Activated naive CD4-positive, alpha-beta T cell treated with anti-CD3 and anti-CD28 coated beads, Interleukin-2, amount 50 U/mL, for 72 hours (primary cell): ENCODE measurements at regions not wholly inside any gene's neighbourhood (a gene's known extent, or its start where the extent isn't known, plus 50 kb on each side); places are given as distances from the start of the nearest gene placed in this dataset.
"Not testable (repeated sequence)": the region's sequence is repeated elsewhere in the genome, so short reads cannot be mapped to it uniquely, and the experiment has no call there.

Experiments used
- ATAC-seq, 2 donors: fragments of 150-1000 bp; cut with Tn5 transposase; 2 replicates each; pipeline ENCODE4 v1.10.0; 2021; ENCODE audit warnings: mild to moderate bottlenecking in 2 of 2, moderate library complexity in 2 of 2
- DNase-seq, 2 donors: peaks; one replicate each; pipeline ENCODE4 v3.0.0; 2021 to 2022; ENCODE audit warnings: low spot score in 2 of 2
- H3K27ac Mint-ChIP-seq, 2 donors: one replicate each; pipeline ENCODE4 v1.8.0; 2022; ENCODE audit warnings: mild to moderate bottlenecking in 2 of 2, mixed read lengths in 2 of 2
- H3K36me3 Mint-ChIP-seq, 2 donors: one replicate each; pipeline ENCODE4 v1.8.0; 2022; ENCODE audit warnings: mixed read lengths in 2 of 2
- H3K9me3 Mint-ChIP-seq, 2 donors: one replicate each; pipeline ENCODE4 v1.8.0; 2022; ENCODE audit warnings: mixed read lengths in 2 of 2

DNA sequence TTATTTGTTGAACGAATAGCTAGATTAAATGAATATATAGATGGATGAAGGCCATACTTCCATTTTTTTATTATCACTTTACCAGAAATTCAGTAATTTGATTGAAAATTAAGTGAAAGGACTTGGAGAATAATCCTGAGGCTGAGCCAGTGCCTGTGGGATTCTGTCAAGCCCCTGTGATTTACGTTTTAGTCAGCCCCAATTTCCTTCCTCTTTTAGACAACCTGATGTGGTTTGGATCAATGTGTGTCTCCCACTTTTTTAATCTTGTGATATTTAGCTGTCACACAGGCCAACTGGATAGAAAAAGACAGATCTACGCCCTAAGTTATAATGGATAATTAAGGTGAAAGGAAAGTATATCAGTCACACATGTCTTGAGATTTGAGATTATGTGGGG is 188.8 kb downstream of the EDN1 start:
- DNase-seq = no peak
- ATAC-seq = no peak
- H3K27ac Mint-ChIP-seq = no peak overlapping the region
- H3K36me3 Mint-ChIP-seq = peaks cover 0 to 18% of the 10 kb centered on the region in 2 donors
- peaks cover 4 to 9% of the 10 kb centered on the region in 2 donors for H3K9me3 Mint-ChIP-seq

DNA sequence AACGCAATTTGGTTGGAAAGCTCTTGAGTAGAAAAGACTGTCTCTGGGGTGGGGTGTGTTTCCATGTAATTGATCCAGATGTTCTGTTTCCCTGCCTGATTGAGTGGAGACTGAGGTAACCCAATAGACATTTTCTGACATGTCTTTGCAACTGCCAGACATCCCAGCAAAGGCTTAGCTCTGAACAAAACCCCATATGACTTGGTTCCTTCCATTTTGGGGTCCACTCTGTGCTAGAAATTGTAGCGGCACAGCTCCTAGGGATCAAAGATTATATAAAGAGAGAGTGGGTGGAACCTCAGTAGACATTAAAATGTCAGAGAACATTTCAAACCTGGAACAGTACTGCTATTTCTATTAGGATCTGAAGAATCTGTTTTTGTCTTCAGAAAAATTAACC is 189.3 kb downstream of the EDN1 start:
- Mint-ChIP-seq H3K9me3 (peaks cover 4 to 9% of the 10 kb centered on the region in 2 donors), H3K36me3 (peaks cover 0 to 18% of the 10 kb centered on the region in 2 donors), H3K27ac (no peak overlapping the region)
- DNase-seq (no peak), ATAC-seq (no peak)

- no peak for DNase-seq
- H3K36me3 Mint-ChIP-seq = peaks cover 0 to 22% of the 10 kb centered on the region in 2 donors
- H3K9me3 Mint-ChIP-seq = peaks cover 4 to 9% of the 10 kb centered on the region in 2 donors
- ATAC-seq = no peak
- H3K27ac Mint-ChIP-seq = no peak overlapping the region
Observed at GRCh38 chr6:12479881-12480280, 189.7 kb downstream of the EDN1 start.

DNA sequence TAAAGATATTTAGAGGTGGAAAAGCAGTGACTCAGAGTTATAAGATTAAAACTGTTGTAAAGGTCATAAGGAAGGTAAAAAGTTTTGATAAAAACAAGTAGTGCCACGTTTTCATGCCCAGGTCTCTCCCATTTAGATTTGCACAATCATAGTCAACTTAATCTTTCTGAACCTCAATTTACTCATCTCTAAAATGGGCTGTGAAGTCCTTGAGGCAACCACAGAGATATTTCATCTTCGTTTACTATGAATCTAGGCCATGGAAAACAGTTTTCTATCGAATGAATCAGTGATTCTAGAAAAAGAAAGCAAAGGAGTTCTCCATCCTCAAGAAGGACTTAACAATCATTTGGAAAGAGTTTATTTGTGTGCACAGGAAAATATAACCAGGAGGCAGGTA is 190.2 kb downstream of the EDN1 start:
- peak in 1 of 2 donors; percentile 79 for ATAC-seq
- peaks cover 0 to 27% of the 10 kb centered on the region in 2 donors for H3K36me3 Mint-ChIP-seq

DNA sequence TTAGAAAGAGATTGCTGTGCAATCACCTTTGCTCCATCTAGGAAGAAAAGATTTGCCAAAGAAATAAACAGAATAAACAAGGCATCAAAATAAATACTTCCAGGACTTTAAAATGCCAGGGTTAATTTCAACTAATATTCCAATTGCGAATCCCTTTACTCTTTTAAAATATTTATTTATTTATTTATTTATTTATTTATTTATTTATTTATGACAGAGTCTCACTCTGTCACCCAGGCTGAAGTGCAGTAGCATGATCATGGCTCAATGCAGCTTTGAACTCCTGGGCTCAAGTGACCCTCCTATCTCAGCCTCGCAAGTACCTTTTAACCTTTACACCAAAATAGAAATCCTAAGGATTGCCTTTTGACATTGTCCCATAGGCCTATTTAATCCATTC is 191.1 kb downstream of the EDN1 start:
- Mint-ChIP-seq H3K27ac (no peak overlapping the region), H3K36me3 (peaks cover 0 to 27% of the 10 kb centered on the region in 2 donors), H3K9me3 (peaks cover 4 to 9% of the 10 kb centered on the region in 2 donors)
- no peak for DNase-seq
- no peak for ATAC-seq

More for the DNA sequence above, 190.2 kb downstream of the EDN1 start:
- H3K27ac Mint-ChIP-seq = no peak overlapping the region
- DNase-seq = no peak
- peaks cover 4 to 9% of the 10 kb centered on the region in 2 donors for H3K9me3 Mint-ChIP-seq

DNA sequence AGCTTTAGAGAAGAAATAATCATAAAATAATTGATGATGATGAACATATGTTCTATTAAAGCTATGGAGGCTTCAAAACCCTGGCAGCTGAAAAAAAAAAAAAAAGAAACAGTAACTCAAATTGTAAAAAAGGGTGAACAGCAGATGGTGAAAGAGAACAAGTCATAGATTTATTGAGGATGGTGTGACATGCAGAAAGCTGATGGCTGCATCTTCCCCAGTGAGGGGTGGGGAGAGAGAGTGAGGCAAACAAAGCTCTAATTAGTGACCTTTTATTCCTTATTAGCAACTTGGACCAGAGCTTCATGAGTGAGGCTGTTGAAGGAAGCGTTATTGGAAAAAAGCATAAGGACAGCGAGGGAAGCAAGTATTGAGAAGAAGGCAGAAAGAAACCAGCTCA is 191.7 kb downstream of the EDN1 start:
- no peak overlapping the region for H3K27ac Mint-ChIP-seq
- peaks cover 0 to 29% of the 10 kb centered on the region in 2 donors for H3K36me3 Mint-ChIP-seq
- ATAC-seq = no peak
- peaks cover 4 to 9% of the 10 kb centered on the region in 2 donors for H3K9me3 Mint-ChIP-seq
- DNase-seq = no peak

GRCh38 chr6:12482386-12483375 is 192.5 kb downstream of the EDN1 start:
- peaks cover 0 to 36% of the 10 kb centered on the region in 2 donors for H3K36me3 Mint-ChIP-seq
- H3K9me3 Mint-ChIP-seq = peaks cover 4 to 9% of the 10 kb centered on the region in 2 donors
- no peak overlapping the region for H3K27ac Mint-ChIP-seq
- DNase-seq (no peak), ATAC-seq (no peak)

DNA sequence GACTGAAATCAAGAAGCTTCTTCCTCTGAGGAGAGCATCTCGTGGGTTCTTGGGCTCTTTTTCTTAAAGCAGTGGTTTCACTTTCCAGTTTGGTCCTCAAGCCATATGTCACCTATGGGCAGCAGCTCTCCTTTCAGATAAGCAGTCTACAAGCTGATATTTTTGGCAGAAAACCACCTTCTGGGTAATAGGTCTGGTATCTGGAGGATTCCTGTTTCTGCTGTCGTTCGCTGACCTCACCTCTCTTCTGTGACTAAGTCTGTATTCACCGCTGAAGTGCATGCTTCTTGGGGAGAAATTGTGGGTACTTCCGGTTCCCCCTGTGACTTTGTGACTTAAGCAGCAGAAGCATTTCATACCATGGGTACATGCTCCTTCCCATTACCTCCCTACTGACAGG is 193.6 kb downstream of the EDN1 start:
- peaks cover 4 to 13% of the 10 kb centered on the region in 2 donors for H3K9me3 Mint-ChIP-seq
- H3K27ac Mint-ChIP-seq = no peak overlapping the region
- H3K36me3 Mint-ChIP-seq = peaks cover 0 to 36% of the 10 kb centered on the region in 2 donors
- ATAC-seq (peak; percentile 40 to 72), DNase-seq (no peak)

- Mint-ChIP-seq H3K9me3 (peaks cover 4 to 13% of the 10 kb centered on the region in 2 donors), H3K36me3 (peaks cover 0 to 31% of the 10 kb centered on the region in 2 donors), H3K27ac (no peak overlapping the region)
- no peak for DNase-seq
- no peak for ATAC-seq
Observed at GRCh38 chr6:12484519-12484918, 194.4 kb downstream of the EDN1 start.

DNA sequence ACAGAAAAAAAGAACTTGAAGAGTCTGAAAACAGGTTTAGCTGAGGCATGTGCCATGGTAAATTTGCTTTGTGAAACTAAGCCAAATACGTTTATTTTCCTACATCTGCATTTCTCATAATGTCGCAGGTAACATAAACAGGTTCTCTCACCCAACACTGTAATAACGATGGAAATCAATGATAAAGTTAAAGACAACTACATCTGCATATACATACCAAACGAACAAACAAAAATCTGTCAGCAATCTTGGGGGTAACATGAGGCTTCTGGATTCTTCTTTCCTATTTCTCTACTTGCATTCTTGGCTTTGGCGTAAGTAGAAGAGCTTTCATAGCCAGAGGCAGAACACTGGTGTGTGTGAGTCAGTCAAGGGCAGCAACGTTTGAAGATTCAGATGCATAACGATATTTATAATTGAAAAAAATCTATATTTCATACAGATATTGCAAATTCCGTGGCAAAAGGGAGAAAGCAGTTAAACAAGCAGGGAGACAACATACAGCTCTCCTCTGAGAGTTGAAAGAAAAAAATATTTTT is 195.1 kb downstream of the EDN1 start:
- H3K9me3 Mint-ChIP-seq = peaks cover 0 to 12% of the 10 kb centered on the region in 2 donors
- peaks cover 0 to 24% of the 10 kb centered on the region in 2 donors for H3K36me3 Mint-ChIP-seq
- ATAC-seq (no peak), DNase-seq (no peak)
- no peak overlapping the region for H3K27ac Mint-ChIP-seq

GRCh38 chr6:12485837-12486236 is 195.7 kb downstream of the EDN1 start:
- Mint-ChIP-seq H3K36me3 (peaks cover 0 to 19% of the 10 kb centered on the region in 2 donors), H3K27ac (no peak overlapping the region), H3K9me3 (peaks cover 0 to 9% of the 10 kb centered on the region in 2 donors)
- ATAC-seq (no peak), DNase-seq (no peak)

DNA sequence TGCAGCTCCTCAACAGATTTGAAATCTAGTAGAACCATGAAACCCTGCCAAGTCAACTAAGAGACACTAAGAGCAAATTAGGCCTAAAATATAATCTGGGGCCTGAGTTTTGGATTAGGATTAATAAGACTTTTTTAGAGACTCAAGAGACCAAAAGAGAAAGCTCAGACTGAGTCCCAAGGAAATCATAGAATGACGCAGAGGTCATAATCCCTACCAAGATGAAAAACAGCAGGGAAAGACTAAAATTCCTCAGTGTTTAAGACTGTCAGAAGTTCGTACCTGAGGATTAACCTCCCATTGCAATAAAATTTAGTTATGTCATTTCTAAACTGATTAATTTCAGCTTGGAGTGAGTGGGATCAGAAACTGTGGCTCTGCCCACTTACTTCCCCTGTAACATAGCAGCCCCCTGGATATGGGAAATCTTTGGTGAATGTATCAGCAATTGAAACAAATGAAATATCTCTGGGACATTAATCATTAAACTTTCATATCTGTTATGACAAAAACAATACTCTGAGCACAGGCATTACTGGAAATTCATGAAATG is 200.3 kb downstream of the EDN1 start:
- ATAC-seq (peak; percentile 16 to 80), DNase-seq (no peak)
- Mint-ChIP-seq H3K27ac (peak overlapping the region in 1 of 2 donors; percentile 73), H3K36me3 (peaks cover 0 to 10% of the 10 kb centered on the region in 2 donors), H3K9me3 (peaks cover 0 to 9% of the 10 kb centered on the region in 2 donors)

- DNase-seq (peak in 1 of 2 donors; percentile 16), ATAC-seq (peak; percentile 47 to 90)
- Mint-ChIP-seq H3K36me3 (peaks cover 0 to 10% of the 10 kb centered on the region in 2 donors), H3K27ac (peak overlapping the region in 1 of 2 donors; percentile 73), H3K9me3 (peaks cover 0 to 9% of the 10 kb centered on the region in 2 donors)
Observed at GRCh38 chr6:12490904-12491571, 200.9 kb downstream of the EDN1 start.

DNA sequence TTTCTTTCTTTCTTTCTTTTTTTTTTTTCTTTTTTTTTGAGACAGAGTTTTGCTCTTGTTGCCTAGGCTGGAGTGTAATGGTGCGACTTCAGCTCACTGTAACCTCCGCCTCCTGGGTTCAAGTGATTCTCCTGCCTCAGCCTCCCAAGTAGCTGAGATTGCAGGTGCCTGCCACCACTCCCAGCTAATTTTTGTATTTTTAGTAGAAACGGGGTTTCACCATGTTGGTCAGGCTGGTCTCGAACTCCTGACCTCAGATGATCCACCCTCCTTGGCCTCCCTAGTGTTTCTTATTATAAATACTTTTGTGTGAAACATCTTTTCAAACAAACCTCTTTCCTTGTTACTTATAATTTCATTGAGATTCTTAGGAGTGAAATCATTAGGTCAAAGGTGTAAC is 202.8 kb downstream of the EDN1 start:
- DNase-seq, ATAC-seq, H3K9me3 Mint-ChIP-seq, H3K27ac Mint-ChIP-seq, H3K36me3 Mint-ChIP-seq: not testable (repeated sequence)

- no peak for DNase-seq
- Mint-ChIP-seq H3K27ac (no peak overlapping the region), H3K36me3 (peaks cover 0 to under 1% of the 10 kb centered on the region in 2 donors), H3K9me3 (peaks cover under 1 to 7% of the 10 kb centered on the region in 2 donors)
- ATAC-seq = no peak
Observed at GRCh38 chr6:12493446-12493845, 203.3 kb downstream of the EDN1 start.

DNA sequence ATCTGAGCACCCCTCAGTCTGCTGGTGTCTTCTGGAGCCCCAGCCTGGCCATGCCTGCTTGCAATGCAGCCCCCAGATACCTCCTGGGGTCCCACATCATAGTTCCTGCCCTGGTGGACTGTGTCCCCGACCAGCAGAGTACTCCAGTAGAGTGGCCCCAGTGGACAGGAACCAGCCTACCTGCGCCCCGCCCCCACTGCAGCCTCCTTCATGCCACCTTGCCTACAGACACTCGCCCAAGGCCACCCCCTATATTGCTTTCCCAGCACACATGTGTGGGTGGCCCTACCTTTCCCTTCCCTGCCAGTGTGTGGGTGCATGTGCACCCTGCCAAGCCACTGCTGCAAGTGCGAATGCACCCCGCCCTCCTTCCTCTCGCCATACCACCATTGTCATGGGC is 204.0 kb downstream of the EDN1 start:
- peaks cover 4 to 10% of the 10 kb centered on the region in 2 donors for H3K9me3 Mint-ChIP-seq
- no peak overlapping the region for H3K27ac Mint-ChIP-seq
- no peak for ATAC-seq
- DNase-seq = no peak
- peaks cover 0 to 7% of the 10 kb centered on the region in 2 donors for H3K36me3 Mint-ChIP-seq
